ENCODE measurements at regions not wholly inside any gene's neighbourhood (a gene's known extent, or its start where the extent isn't known, plus 50 kb on each side); places are given as distances from the start of the nearest gene placed in this dataset.
"Not testable (repeated sequence)": the region's sequence is repeated elsewhere in the genome, so short reads cannot be mapped to it uniquely, and the experiment has no call there.

DNA sequence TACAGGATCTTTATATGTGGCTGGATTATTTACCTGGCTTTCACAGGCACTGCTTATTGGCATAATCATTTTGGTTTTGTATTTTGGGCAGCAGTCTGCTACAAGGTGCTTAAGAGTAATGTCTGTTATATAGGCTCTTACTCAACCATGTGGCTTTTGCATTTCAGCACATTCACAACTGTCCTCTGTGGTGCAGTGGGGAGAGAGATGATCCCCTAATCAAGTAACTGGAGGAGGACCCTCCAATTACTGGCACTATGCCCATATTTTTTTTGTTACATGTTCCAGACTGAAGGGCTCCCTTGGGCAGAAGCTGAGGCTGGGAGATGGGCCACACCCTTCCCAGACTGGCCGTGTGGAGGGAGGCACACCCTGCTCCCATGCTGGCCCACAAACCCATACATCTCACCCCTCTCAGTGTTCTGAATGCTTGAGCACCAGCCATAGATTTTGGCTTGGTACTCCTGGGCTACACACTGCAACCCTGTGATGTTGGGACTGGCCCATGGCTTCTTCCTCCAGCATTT, 173.5 kb downstream of the FAM174A start:
- Mint-ChIP-seq H3K4me3 (no peak overlapping the region), H3K27me3 (no peaks in the 10 kb centered on the region), H3K9me3 (no peaks in the 10 kb centered on the region), H3K27ac (no peak overlapping the region), H3K36me3 (ENCODE audit: low read depth) (no peaks in the 10 kb centered on the region), H3K4me1 (ENCODE audit: low read depth) (peaks cover 6% of the 10 kb centered on the region)
- Histone ChIP-seq H3K4me1 (ENCODE audit: insufficient read depth, low read length) (no peaks in the 10 kb centered on the region), H3K4me3 (ENCODE audit: low read length) (no peak overlapping the region), H3K9me3 (ENCODE audit: control insufficient read depth in 1 of 2, insufficient read depth in 1 of 2, low read length in 2 of 2) (no peaks in the 10 kb centered on the region), H3K27me3 (ENCODE audit: control insufficient read depth in 1 of 2, insufficient read depth in 2 of 2, low read length in 2 of 2) (no peaks in the 10 kb centered on the region), H3K36me3 (ENCODE audit: insufficient read depth, low read length) (no peaks in the 10 kb centered on the region), H3K27ac (ENCODE audit: low read depth in 1 of 2, low read length in 2 of 2) (no peak overlapping the region)
- ATAC-seq (ENCODE audit: poor library complexity) (no peak), DNase-seq (no peak)
- ChIA-PET POLR2A (interaction anchor here (0.6 to 1.1 kb wide), 2 partner anchors 134 to 195 kb away, joined by 3 read pairs; no protein-coding TSS in a partner anchor), CTCF (no interaction called here)
- intact Hi-C loops (cut with DNase I, micrococcal nuclease), result no loop called here
- TF ChIP-seq, protein P1, sequence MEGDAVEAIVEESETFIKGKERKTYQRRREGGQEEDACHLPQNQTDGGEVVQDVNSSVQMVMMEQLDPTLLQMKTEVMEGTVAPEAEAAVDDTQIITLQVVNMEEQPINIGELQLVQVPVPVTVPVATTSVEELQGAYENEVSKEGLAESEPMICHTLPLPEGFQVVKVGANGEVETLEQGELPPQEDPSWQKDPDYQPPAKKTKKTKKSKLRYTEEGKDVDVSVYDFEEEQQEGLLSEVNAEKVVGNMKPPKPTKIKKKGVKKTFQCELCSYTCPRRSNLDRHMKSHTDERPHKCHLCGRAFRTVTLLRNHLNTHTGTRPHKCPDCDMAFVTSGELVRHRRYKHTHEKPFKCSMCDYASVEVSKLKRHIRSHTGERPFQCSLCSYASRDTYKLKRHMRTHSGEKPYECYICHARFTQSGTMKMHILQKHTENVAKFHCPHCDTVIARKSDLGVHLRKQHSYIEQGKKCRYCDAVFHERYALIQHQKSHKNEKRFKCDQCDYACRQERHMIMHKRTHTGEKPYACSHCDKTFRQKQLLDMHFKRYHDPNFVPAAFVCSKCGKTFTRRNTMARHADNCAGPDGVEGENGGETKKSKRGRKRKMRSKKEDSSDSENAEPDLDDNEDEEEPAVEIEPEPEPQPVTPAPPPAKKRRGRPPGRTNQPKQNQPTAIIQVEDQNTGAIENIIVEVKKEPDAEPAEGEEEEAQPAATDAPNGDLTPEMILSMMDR (IDR thresholded peaks at IDR 0.05), result no peak

DNA sequence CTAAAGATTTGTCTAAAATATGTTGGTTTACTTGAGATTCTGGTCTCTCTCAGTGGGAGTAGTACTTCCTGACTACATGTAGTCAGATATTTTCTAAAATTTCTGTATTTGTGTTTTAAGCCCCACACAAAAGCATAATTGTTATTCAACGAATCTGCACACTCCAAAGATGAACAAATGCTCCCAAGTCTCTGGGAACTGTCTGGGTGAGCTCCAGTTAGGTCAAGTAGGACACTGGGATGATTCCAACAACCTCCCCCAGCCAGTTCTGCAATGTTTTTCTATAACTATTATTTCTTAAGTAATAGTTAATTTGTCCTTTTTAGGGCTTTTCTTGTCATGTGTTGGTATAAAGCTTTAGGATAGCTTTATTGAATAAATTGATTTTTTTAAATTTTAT, 174.6 kb downstream of the FAM174A start:
- no peak for DNase-seq
- no peaks in the 10 kb centered on the region for H3K4me1 ChIP-seq (ENCODE audit: insufficient read depth, low read length)
- TF ChIP-seq, protein P1 (IDR thresholded peaks at IDR 0.05), result no peak
- no peaks in the 10 kb centered on the region for H3K9me3 ChIP-seq (ENCODE audit: control insufficient read depth in 1 of 2, insufficient read depth in 1 of 2, low read length in 2 of 2)
- Mint-ChIP-seq H3K9me3 (no peaks in the 10 kb centered on the region), H3K27ac (no peak overlapping the region), H3K4me3 (no peak overlapping the region), H3K4me1 (ENCODE audit: low read depth) (peaks cover 8% of the 10 kb centered on the region), H3K36me3 (ENCODE audit: low read depth) (no peaks in the 10 kb centered on the region), H3K27me3 (no peaks in the 10 kb centered on the region)
- no peaks in the 10 kb centered on the region for H3K27me3 ChIP-seq (ENCODE audit: control insufficient read depth in 1 of 2, insufficient read depth in 2 of 2, low read length in 2 of 2)
- H3K27ac ChIP-seq (ENCODE audit: low read depth in 1 of 2, low read length in 2 of 2), result no peak overlapping the region
- H3K4me3 ChIP-seq (ENCODE audit: low read length), result no peak overlapping the region
- no peak for ATAC-seq (ENCODE audit: poor library complexity)
- intact Hi-C loops (cut with DNase I, micrococcal nuclease), result no loop called here
- ChIA-PET CTCF (no interaction called here), POLR2A (interaction anchor here (1.1 kb wide), 1 partner anchor 194 kb away, joined by 3 read pairs; no protein-coding TSS in a partner anchor)
- no peaks in the 10 kb centered on the region for H3K36me3 ChIP-seq (ENCODE audit: insufficient read depth, low read length)

DNA sequence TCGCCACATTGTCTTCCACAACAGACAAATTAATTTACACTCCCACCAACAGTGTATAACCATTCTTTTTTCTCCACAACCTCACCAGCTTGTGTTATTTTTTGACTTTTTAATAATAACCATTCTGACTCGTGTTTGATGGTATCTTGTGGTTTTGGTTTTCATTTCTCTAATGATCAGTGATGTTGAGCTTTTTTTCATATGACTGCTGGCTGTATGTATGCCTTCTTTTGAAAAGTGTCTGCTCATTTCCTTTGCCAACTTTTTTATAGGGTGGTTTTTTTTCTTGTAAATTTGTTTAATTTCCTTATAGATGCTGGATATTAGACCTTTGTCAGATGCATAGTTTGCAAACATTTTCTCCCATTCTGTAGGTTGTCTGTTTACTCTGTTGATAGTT, 179.6 kb downstream of the FAM174A start:
- H3K27me3 Mint-ChIP-seq; H3K4me1 ChIP-seq (ENCODE audit: insufficient read depth, low read length); H3K27ac Mint-ChIP-seq; H3K4me3 ChIP-seq (ENCODE audit: low read length); CTCF ChIA-PET; H3K9me3 Mint-ChIP-seq; H3K36me3 ChIP-seq (ENCODE audit: insufficient read depth, low read length); H3K27ac ChIP-seq (ENCODE audit: low read depth in 1 of 2, low read length in 2 of 2); H3K4me1 Mint-ChIP-seq (ENCODE audit: low read depth); POLR2A ChIA-PET; ATAC-seq (ENCODE audit: poor library complexity); H3K4me3 Mint-ChIP-seq; H3K9me3 ChIP-seq (ENCODE audit: control insufficient read depth in 1 of 2, insufficient read depth in 1 of 2, low read length in 2 of 2); H3K27me3 ChIP-seq (ENCODE audit: control insufficient read depth in 1 of 2, insufficient read depth in 2 of 2, low read length in 2 of 2); H3K36me3 Mint-ChIP-seq (ENCODE audit: low read depth); intact Hi-C loops (cut with DNase I, micrococcal nuclease): not testable (repeated sequence)
- DNase-seq, result peak in 1 of 14 experiments; percentile 10

DNA sequence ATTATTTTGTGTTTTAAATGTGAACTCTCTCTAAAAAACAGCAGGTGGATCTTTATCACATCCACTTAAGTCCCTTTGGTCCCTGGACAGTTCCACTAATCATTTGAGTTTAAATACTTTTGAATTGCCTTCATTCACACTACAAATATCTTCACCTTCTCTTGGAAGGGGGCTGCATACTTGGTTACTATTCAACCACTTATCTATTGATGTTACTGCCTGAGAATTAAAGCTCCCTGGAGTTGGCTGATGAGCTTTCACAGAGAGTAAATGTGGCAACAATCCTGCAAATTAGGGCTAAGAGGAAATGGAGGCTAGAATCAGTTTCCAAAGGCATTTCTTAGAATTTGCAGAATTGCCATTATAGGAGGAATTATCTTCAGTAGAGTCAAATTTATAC, 180.4 kb downstream of the ST8SIA4 start:
- Mint-ChIP-seq H3K4me1 (ENCODE audit: low read depth) (no peaks in the 10 kb centered on the region), H3K27me3 (no peaks in the 10 kb centered on the region), H3K9me3 (no peaks in the 10 kb centered on the region), H3K4me3 (no peak overlapping the region), H3K36me3 (ENCODE audit: low read depth) (no peaks in the 10 kb centered on the region), H3K27ac (no peak overlapping the region)
- DNase-seq (no peak), ATAC-seq (ENCODE audit: poor library complexity) (no peak)
- Histone ChIP-seq H3K27me3 (ENCODE audit: control insufficient read depth in 1 of 2, insufficient read depth in 2 of 2, low read length in 2 of 2) (no peaks in the 10 kb centered on the region), H3K27ac (ENCODE audit: low read depth in 1 of 2, low read length in 2 of 2) (no peak overlapping the region), H3K36me3 (ENCODE audit: insufficient read depth, low read length) (no peaks in the 10 kb centered on the region), H3K9me3 (ENCODE audit: control insufficient read depth in 1 of 2, insufficient read depth in 1 of 2, low read length in 2 of 2) (no peaks in the 10 kb centered on the region), H3K4me1 (ENCODE audit: insufficient read depth, low read length) (no peaks in the 10 kb centered on the region), H3K4me3 (ENCODE audit: low read length) (no peak overlapping the region)
- ChIA-PET CTCF (interaction anchor here (1.2 kb wide), 1 partner anchor 204 kb away, joined by 3 read pairs; no protein-coding TSS in a partner anchor), POLR2A (no interaction called here)
- TF ChIP-seq, protein P1 (IDR thresholded peaks at IDR 0.05), result no peak
- intact Hi-C loops (cut with DNase I, micrococcal nuclease), result no loop called here
